ENCODE measurements at regions not wholly inside any gene's neighbourhood (a gene's known extent, or its start where the extent isn't known, plus 50 kb on each side); places are given as distances from the start of the nearest gene placed in this dataset.
"Not testable (repeated sequence)": the region's sequence is repeated elsewhere in the genome, so short reads cannot be mapped to it uniquely, and the experiment has no call there.

GRCh38 chr9:28121366-28121765 is 548.1 kb upstream of the C9orf72 start:
- no peak for TF ChIP-seq POLR2A (IDR thresholded peaks at IDR 0.05)
- intact Hi-C loops (cut with DNase I; ENCODE audit: low total_unique reads) = no loop called here
- no peak overlapping the region for H3K4me3 ChIP-seq (ENCODE audit: low read depth, poor library complexity, severe bottlenecking)
- no peak for DNase-seq (ENCODE audit: low spot score in 2 of 2)
- 30 to 40% methylated on average over 3 of the region's 3 CpGs for WGBS, 2 donors

- no peak for DNase-seq (ENCODE audit: low spot score in 2 of 2)
- intact Hi-C loops (cut with DNase I; ENCODE audit: low total_unique reads) = no loop called here
- TF ChIP-seq POLR2A (IDR thresholded peaks at IDR 0.05) (no peak), CTCF (IDR thresholded peaks at IDR 0.05) (no peak)
- H3K4me3 ChIP-seq (ENCODE audit: low read depth, poor library complexity, severe bottlenecking) = no peak overlapping the region
These were observed 551.6 kb upstream of the C9orf72 start for GRCh38 chr9:28124917-28125316.

- 47 to 58% methylated on average over 3 of the region's 3 CpGs for WGBS, 2 donors
- TF ChIP-seq POLR2A (IDR thresholded peaks at IDR 0.05) (no peak), CTCF (IDR thresholded peaks at IDR 0.05) (no peak)
- intact Hi-C loops (cut with DNase I; ENCODE audit: low total_unique reads) = no loop called here
- DNase-seq (ENCODE audit: low spot score in 2 of 2) = no peak
- H3K4me3 ChIP-seq (ENCODE audit: low read depth, poor library complexity, severe bottlenecking) = no peak overlapping the region
These were observed 553.8 kb upstream of the C9orf72 start for GRCh38 chr9:28127101-28127500.

GRCh38 chr9:28134446-28134976 is 561.2 kb upstream of the C9orf72 start:
- intact Hi-C loops (cut with DNase I; ENCODE audit: low total_unique reads) = no loop called here
- 81% methylated on average over 8 of the region's 8 CpGs for WGBS, 2 donors
- no peak overlapping the region for H3K4me3 ChIP-seq (ENCODE audit: low read depth, poor library complexity, severe bottlenecking)
- DNase-seq (ENCODE audit: low spot score in 2 of 2) = no peak
- TF ChIP-seq CTCF (IDR thresholded peaks at IDR 0.05) = no peak
- TF ChIP-seq POLR2A (IDR thresholded peaks at IDR 0.05) = no peak

GRCh38 chr9:28135549-28135948 is 562.3 kb upstream of the C9orf72 start:
- no peak overlapping the region for H3K4me3 ChIP-seq (ENCODE audit: low read depth, poor library complexity, severe bottlenecking)
- 39 to 47% methylated on average over 2 of the region's 2 CpGs for WGBS, 2 donors
- intact Hi-C loops (cut with DNase I; ENCODE audit: low total_unique reads) = no loop called here
- TF ChIP-seq POLR2A (IDR thresholded peaks at IDR 0.05) = no peak
- TF ChIP-seq CTCF (IDR thresholded peaks at IDR 0.05) = no peak
- DNase-seq (ENCODE audit: low spot score in 2 of 2) = no peak

- TF ChIP-seq CTCF (IDR thresholded peaks at IDR 0.05) = no peak
- no peak for TF ChIP-seq POLR2A (IDR thresholded peaks at IDR 0.05)
- WGBS, 2 donors = 82 to 84% methylated on average over 2 of the region's 2 CpGs
- no peak for DNase-seq (ENCODE audit: low spot score in 2 of 2)
- H3K4me3 ChIP-seq (ENCODE audit: low read depth, poor library complexity, severe bottlenecking) = no peak overlapping the region
- intact Hi-C loops (cut with DNase I; ENCODE audit: low total_unique reads) = no loop called here
These were observed 562.8 kb upstream of the C9orf72 start for GRCh38 chr9:28136113-28136512.

- H3K4me3 ChIP-seq (ENCODE audit: low read depth, poor library complexity, severe bottlenecking); intact Hi-C loops (cut with DNase I; ENCODE audit: low total_unique reads); DNase-seq (ENCODE audit: low spot score in 2 of 2): not testable (repeated sequence)
- 81% methylated on average over 8 of the region's 15 CpGs; no CpG with 5 or more reads in 1 of the 2 donors for WGBS, 2 donors
These were observed 574.1 kb upstream of the C9orf72 start for GRCh38 chr9:28147430-28147829.

- H3K4me3 ChIP-seq (ENCODE audit: low read depth, poor library complexity, severe bottlenecking); DNase-seq (ENCODE audit: low spot score in 2 of 2); intact Hi-C loops (cut with DNase I; ENCODE audit: low total_unique reads): not testable (repeated sequence)
- 85 to 95% methylated on average over 17 to 18 of the region's 18 CpGs for WGBS, 2 donors
These were observed 574.8 kb upstream of the C9orf72 start for GRCh38 chr9:28147923-28148597.

- intact Hi-C loops (cut with DNase I; ENCODE audit: low total_unique reads); DNase-seq (ENCODE audit: low spot score in 2 of 2); H3K4me3 ChIP-seq (ENCODE audit: low read depth, poor library complexity, severe bottlenecking): not testable (repeated sequence)
- 90 to 95% methylated on average over 28 to 35 of the region's 36 CpGs for WGBS, 2 donors
These were observed 576.2 kb upstream of the C9orf72 start for GRCh38 chr9:28149361-28150050.

All from lower leg skin (tissue), 4 donors.